ENCODE measurements at regions not wholly inside any gene's neighbourhood (a gene's known extent, or its start where the extent isn't known, plus 50 kb on each side); places are given as distances from the start of the nearest gene placed in this dataset.

DNA sequence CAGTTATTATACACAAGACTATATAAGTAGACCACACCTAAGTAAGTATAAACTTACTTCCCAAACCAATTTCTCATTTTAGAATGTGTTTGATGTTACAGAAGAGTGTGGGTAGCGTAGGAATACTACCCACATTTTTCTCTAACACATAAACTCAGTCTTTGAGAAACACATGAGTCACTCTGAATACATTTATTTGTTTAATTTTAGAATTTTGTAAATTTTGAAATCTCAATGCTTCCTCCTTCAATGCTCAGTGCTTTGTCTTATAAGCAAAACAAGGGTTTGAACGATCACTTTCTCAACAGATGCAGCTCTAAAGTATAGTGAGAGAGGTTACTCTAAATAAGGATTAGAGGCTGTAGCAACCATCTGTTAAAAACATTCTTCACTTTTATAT is 700.8 kb downstream of the SI start:
- Histone ChIP-seq H3K4me2 (ENCODE audit: insufficient read depth, low read length) (no peak overlapping the region), H2AFZ (ENCODE audit: low read depth, low read length) (no peak overlapping the region), H3K4me3 (no peak overlapping the region), H3K27me3 (ENCODE audit: control insufficient read depth in 2 of 2, insufficient read depth in 2 of 2, low read length in 2 of 2) (no peaks in the 10 kb centered on the region), H3K4me1 (replicated peaks in 1 of 2; ENCODE audit: control insufficient read depth in 2 of 2, insufficient read depth in 2 of 2, low read length in 2 of 2) (no peaks in the 10 kb centered on the region), H3K9me3 (replicated peaks; ENCODE audit: control insufficient read depth, insufficient read depth, low read depth, low read length) (no peaks in the 10 kb centered on the region), H4K20me1 (replicated peaks; ENCODE audit: control insufficient read depth, insufficient read depth, low read length) (no peaks in the 10 kb centered on the region), H3K9me1 (ENCODE audit: control insufficient read depth, insufficient read depth, low read length) (no peaks in the 10 kb centered on the region), H3K79me2 (ENCODE audit: control insufficient read depth, insufficient read depth, low read length) (no peaks in the 10 kb centered on the region), H3K9ac (ENCODE audit: insufficient read depth in 1 of 2, low read depth in 2 of 2, low read length in 2 of 2) (no peak overlapping the region), H3K27ac (ENCODE audit: extremely low read depth, low read depth, low read length) (no peak overlapping the region), H3K36me3 (ENCODE audit: control insufficient read depth, insufficient read depth, low read length) (no peaks in the 10 kb centered on the region)
- in situ Hi-C loops (cut with MboI) = no loop called here
- POLR2A ChIA-PET = no interaction called here
- no peak for TF ChIP-seq YY1 (IDR thresholded peaks at IDR 0.05; ENCODE audit: borderline replicate concordance in 1 of 3, control insufficient read depth in 1 of 3, extremely low read depth in 1 of 3, insufficient read depth in 3 of 3, insufficient read length in 1 of 3, insufficient replicate concordance in 2 of 3, low read depth in 1 of 3, low read length in 2 of 3)
- TF ChIP-seq MTA1 (IDR thresholded peaks at IDR 0.05; ENCODE audit: borderline replicate concordance) = no peak
- no peak for TF ChIP-seq SMARCE1 (IDR thresholded peaks at IDR 0.05)
- no peak for TF ChIP-seq ZNF197 (CRISPR knock-in tag; IDR thresholded peaks at IDR 0.05; ENCODE audit: low read depth)
- no peak for TF ChIP-seq ZNF699 (CRISPR knock-in tag; IDR thresholded peaks at IDR 0.05; ENCODE audit: insufficient replicate concordance)
- no peak for TF ChIP-seq ZNF695 (CRISPR knock-in tag; IDR thresholded peaks at IDR 0.05)
- no peak for TF ChIP-seq ILF3 (IDR thresholded peaks at IDR 0.05; ENCODE audit: borderline replicate concordance)
- TF ChIP-seq MEF2D (tag; conservative IDR thresholded peaks at IDR 0.05; ENCODE audit: low read depth) = no peak
- TF ChIP-seq, protein P1, sequence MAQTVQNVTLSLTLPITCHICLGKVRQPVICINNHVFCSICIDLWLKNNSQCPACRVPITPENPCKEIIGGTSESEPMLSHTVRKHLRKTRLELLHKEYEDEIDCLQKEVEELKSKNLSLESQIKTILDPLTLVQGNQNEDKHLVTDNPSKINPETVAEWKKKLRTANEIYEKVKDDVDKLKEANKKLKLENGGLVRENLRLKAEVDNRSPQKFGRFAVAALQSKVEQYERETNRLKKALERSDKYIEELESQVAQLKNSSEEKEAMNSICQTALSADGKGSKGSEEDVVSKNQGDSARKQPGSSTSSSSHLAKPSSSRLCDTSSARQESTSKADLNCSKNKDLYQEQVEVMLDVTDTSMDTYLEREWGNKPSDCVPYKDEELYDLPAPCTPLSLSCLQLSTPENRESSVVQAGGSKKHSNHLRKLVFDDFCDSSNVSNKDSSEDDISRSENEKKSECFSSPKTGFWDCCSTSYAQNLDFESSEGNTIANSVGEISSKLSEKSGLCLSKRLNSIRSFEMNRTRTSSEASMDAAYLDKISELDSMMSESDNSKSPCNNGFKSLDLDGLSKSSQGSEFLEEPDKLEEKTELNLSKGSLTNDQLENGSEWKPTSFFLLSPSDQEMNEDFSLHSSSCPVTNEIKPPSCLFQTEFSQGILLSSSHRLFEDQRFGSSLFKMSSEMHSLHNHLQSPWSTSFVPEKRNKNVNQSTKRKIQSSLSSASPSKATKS (CRISPR knock-in tag; IDR thresholded peaks at IDR 0.05) = no peak
- TF ChIP-seq ARID1B (IDR thresholded peaks at IDR 0.05) = no peak
- no peak for TF ChIP-seq FOXP1 (CRISPR knock-in tag; IDR thresholded peaks at IDR 0.05)
- no peak for TF ChIP-seq ZNF354B (CRISPR knock-in tag; IDR thresholded peaks at IDR 0.05)
- TF ChIP-seq RFX5 (IDR thresholded peaks at IDR 0.05; ENCODE audit: low read depth, low read length) = no peak
- CTCF ChIA-PET (ENCODE audit: low intra/inter-chr PET ratio) = no interaction called here
- DNase-seq (ENCODE audit: extremely low read depth in 1 of 4, low spot score in 3 of 4) (no peak), ATAC-seq (no peak), FAIRE-seq (no peak)
- no TSS peak for BruUV-seq (replicated peaks)
- intact Hi-C loops (cut with micrococcal nuclease) = no loop called here
- WGBS (ENCODE audit: insufficient coverage, low coverage, missing lambda C conversion rate) = 14% methylated on average over 2 of the region's 2 CpGs
